H1 (cell line): ENCODE measurements at regions not wholly inside any gene's neighbourhood (a gene's known extent, or its start where the extent isn't known, plus 50 kb on each side); places are given as distances from the start of the nearest gene placed in this dataset.
A peak's percentile ranks its signal among the peaks of the same experiment; 100 is the strongest.

Source experiments
- ASH2L ChIP-seq: fragments of 200-600, 300-600 bp; sonication (generic); IDR thresholded peaks from one replicate; pipeline ENCODE4 v1.7.1; 2017; ENCODE audit warnings: low read length
- BACH1 ChIP-seq: IDR thresholded peaks from 2 replicates; pipeline ENCODE4 v1.6.1; 2012; ENCODE audit warnings: low read length, improper control_type of control experiment
- CEBPB ChIP-seq: IDR thresholded peaks from 2 replicates; pipeline ENCODE4 v1.6.1; 2012; ENCODE audit warnings: low read depth, low read length
- CHD1 ChIP-seq: IDR thresholded peaks from 2 replicates; pipeline ENCODE4 v1.6.1; 2012; ENCODE audit warnings: low read depth, low read length, improper control_type of control experiment
- CTCF ChIP-seq, 3 experiments: IDR thresholded peaks; 1 replicate in 2 of 3; 2 replicates in 1 of 3; pipeline versions ENCODE4 v1.5.1 to v1.6.1; 2011; ENCODE audit warnings: low read length in 3 of 3, mild to moderate bottlenecking in 3 of 3, inconsistent platforms in 2 of 3, low read depth in 1 of 3, moderate library complexity in 1 of 3; ENCODE audit not compliant: insufficient read depth in 1 of 3; ENCODE audit errors: control extremely low read depth in 1 of 3
- EP300 ChIP-seq, 2 experiments: IDR thresholded peaks; 1 replicate in 1 of 2; 2 replicates in 1 of 2; pipeline ENCODE4 v1.6.1; 2011 to 2012; ENCODE audit warnings: low read depth in 2 of 2, low read length in 2 of 2, mild to moderate bottlenecking in 2 of 2, borderline replicate concordance in 1 of 2, inconsistent platforms in 1 of 2, moderate library complexity in 1 of 2
- GABPA ChIP-seq: IDR thresholded peaks from 2 replicates; pipeline ENCODE4 v1.6.1; 2011; ENCODE audit warnings: mild to moderate bottlenecking, low read length, moderate library complexity, borderline replicate concordance; ENCODE audit not compliant: insufficient read depth
- JUN ChIP-seq: IDR thresholded peaks from 2 replicates; pipeline ENCODE4 v1.6.1; 2011; ENCODE audit warnings: low read depth, mild to moderate bottlenecking, improper control_type of control experiment, low read length
- KDM5A ChIP-seq: fragments of 200-600 bp; IDR thresholded peaks from 2 replicates; pipeline ENCODE4 v1.7.1; 2012; ENCODE audit warnings: mild to moderate bottlenecking, low read length, inconsistent platforms, mixed read lengths
- MAFK ChIP-seq: IDR thresholded peaks from 2 replicates; pipeline ENCODE4 v1.6.1; 2012; ENCODE audit warnings: low read depth, mild to moderate bottlenecking, improper control_type of control experiment, low read length
- MAX ChIP-seq: IDR thresholded peaks from 2 replicates; pipeline ENCODE4 v1.6.1; 2012; ENCODE audit warnings: inconsistent platforms
- PHF8 ChIP-seq: fragments of 200-600 bp; sonication (generic); conservative IDR thresholded peaks from 2 replicates; pipeline ENCODE4 v1.7.1; 2012; ENCODE audit warnings: low read depth, mild to moderate bottlenecking, inconsistent platforms, low read length, moderate library complexity
- POLR2A ChIP-seq, 2 experiments: IDR thresholded peaks; 1 replicate in 1 of 2; 2 replicates in 1 of 2; pipeline ENCODE4 v1.6.1; 2011; ENCODE audit warnings: low read depth in 2 of 2, low read length in 2 of 2, mild to moderate bottlenecking in 2 of 2; ENCODE audit errors: control extremely low read depth in 1 of 2
- RAD21 ChIP-seq, 2 experiments: IDR thresholded peaks in 1 of 2; conservative IDR thresholded peaks in 1 of 2; 2 replicates each; pipeline ENCODE4 v1.6.1; 2011; ENCODE audit warnings: low read depth in 2 of 2, low read length in 2 of 2, improper control_type of control experiment in 1 of 2, inconsistent platforms in 1 of 2, mild to moderate bottlenecking in 1 of 2, moderate library complexity in 1 of 2
- RXRA ChIP-seq: IDR thresholded peaks from 2 replicates; pipeline ENCODE4 v1.6.1; 2011; ENCODE audit warnings: low read depth, mild to moderate bottlenecking, low read length, moderate library complexity; ENCODE audit not compliant: insufficient read depth
- SP1 ChIP-seq: IDR thresholded peaks from 2 replicates; pipeline ENCODE4 v1.6.1; 2011; ENCODE audit warnings: low read depth, low read length
- SRF ChIP-seq: IDR thresholded peaks from 2 replicates; pipeline ENCODE4 v1.6.1; 2011; ENCODE audit warnings: mild to moderate bottlenecking, low read depth, low read length, moderate library complexity
- TAF1 ChIP-seq: IDR thresholded peaks from 2 replicates; pipeline ENCODE4 v1.6.1; 2011; ENCODE audit warnings: mild to moderate bottlenecking, low read depth, low read length
- TCF12 ChIP-seq: IDR thresholded peaks from 2 replicates; pipeline ENCODE4 v1.6.1; 2011; ENCODE audit warnings: low read depth, mild to moderate bottlenecking, low read length
- TF ChIP-seq, protein P1 (sequence below): IDR thresholded peaks from 2 replicates; pipeline ENCODE4 v1.6.1; 2012; ENCODE audit warnings: low read length, inconsistent platforms
- TF ChIP-seq, protein P2 (sequence below): IDR thresholded peaks from 2 replicates; pipeline ENCODE4 v1.6.1; 2011; ENCODE audit warnings: low read depth, mild to moderate bottlenecking, low read length; ENCODE audit not compliant: insufficient read depth

GRCh38 chr14:101072945-101073597, 169.5 kb upstream of the RTL1 start (continued):
- TF ChIP-seq BACH1 (no peak), CTCF (IDR thresholded peaks at IDR 0.05; ENCODE audit: control extremely low read depth in 1 of 3, insufficient read depth in 1 of 3, low read depth in 1 of 3, low read length in 3 of 3) (no peak), RXRA (no peak), SRF (no peak), ASH2L (no peak), RAD21 (IDR thresholded peaks at IDR 0.05 in 1 of 2, conservative IDR thresholded peaks at IDR 0.05 in 1 of 2; ENCODE audit: low read depth in 2 of 2, low read length in 2 of 2) (peak; percentile 3 to 18; a peak in 1 of 4 replicates), PHF8 (no peak), TCF12 (no peak), MAX (no peak), CEBPB (no peak), POLR2A (IDR thresholded peaks at IDR 0.05; ENCODE audit: control extremely low read depth in 1 of 2, low read depth in 2 of 2, low read length in 2 of 2) (no peak), JUN (0 out of 2 replicates have a peak, but pooled peaks have one; percentile 14), EP300 (IDR thresholded peaks at IDR 0.05; ENCODE audit: borderline replicate concordance in 1 of 2, low read depth in 2 of 2, low read length in 2 of 2) (no peak), MAFK (no peak), CHD1 (no peak), KDM5A (no peak), GABPA (no peak), SP1 (no peak), TAF1 (no peak)
- TF ChIP-seq, protein P1, sequence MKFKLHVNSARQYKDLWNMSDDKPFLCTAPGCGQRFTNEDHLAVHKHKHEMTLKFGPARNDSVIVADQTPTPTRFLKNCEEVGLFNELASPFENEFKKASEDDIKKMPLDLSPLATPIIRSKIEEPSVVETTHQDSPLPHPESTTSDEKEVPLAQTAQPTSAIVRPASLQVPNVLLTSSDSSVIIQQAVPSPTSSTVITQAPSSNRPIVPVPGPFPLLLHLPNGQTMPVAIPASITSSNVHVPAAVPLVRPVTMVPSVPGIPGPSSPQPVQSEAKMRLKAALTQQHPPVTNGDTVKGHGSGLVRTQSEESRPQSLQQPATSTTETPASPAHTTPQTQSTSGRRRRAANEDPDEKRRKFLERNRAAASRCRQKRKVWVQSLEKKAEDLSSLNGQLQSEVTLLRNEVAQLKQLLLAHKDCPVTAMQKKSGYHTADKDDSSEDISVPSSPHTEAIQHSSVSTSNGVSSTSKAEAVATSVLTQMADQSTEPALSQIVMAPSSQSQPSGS = no peak
- TF ChIP-seq, protein P2, sequence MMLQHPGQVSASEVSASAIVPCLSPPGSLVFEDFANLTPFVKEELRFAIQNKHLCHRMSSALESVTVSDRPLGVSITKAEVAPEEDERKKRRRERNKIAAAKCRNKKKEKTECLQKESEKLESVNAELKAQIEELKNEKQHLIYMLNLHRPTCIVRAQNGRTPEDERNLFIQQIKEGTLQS = no peak
